ENCODE measurements at regions not wholly inside any gene's neighbourhood (a gene's known extent, or its start where the extent isn't known, plus 50 kb on each side); places are given as distances from the start of the nearest gene placed in this dataset.

- no peak for TF ChIP-seq CTCF (conservative IDR thresholded peaks at IDR 0.05)
- no peak for TF ChIP-seq ZFX (IDR thresholded peaks at IDR 0.05)
Measured at GRCh38 chr3:5479229-5479799, 291.8 kb downstream of the EDEM1 start.
